A549 (cell line): ENCODE measurements at regions not wholly inside any gene's neighbourhood (a gene's known extent, or its start where the extent isn't known, plus 50 kb on each side); places are given as distances from the start of the nearest gene placed in this dataset.

ENCODE experiments used
- CEBPB ChIP-seq, 2 experiments: fragments of >200 bp in 1 of 2; sonication (Bioruptor Twin) in 1 of 2; formaldehyde crosslinking in 1 of 2; IDR thresholded peaks; 2 replicates each; pipeline ENCODE4 v1.6.1; 2012 to 2016
- MAZ ChIP-seq: fragments of 150-350 bp; IDR thresholded peaks from 2 replicates; pipeline ENCODE4 v1.6.1; 2014; ENCODE audit warnings: antibody characterized with exemption, low read depth, low read length, borderline replicate concordance
- NFE2L2 ChIP-seq: fragments of 150-350 bp; conservative IDR thresholded peaks from 2 replicates; pipeline ENCODE4 v1.6.1; 2014; ENCODE audit warnings: low read length
- RCOR1 ChIP-seq: fragments of 150-350 bp; IDR thresholded peaks from 2 replicates; pipeline ENCODE4 v1.6.1; 2014; ENCODE audit warnings: antibody characterized with exemption, low read length, low read depth
- REST ChIP-seq: fragments of 200-600 bp; sonication (generic); IDR thresholded peaks from 2 replicates; pipeline ENCODE4 v1.6.1; 2016; ENCODE audit warnings: antibody characterized with exemption, mild to moderate bottlenecking, moderate library complexity
- TF ChIP-seq, protein P1 (sequence below): fragments of >200 bp; sonication (Bioruptor Twin); formaldehyde crosslinking; IDR thresholded peaks from 3 replicates; pipeline ENCODE4 v1.5.1; 2016

DNA sequence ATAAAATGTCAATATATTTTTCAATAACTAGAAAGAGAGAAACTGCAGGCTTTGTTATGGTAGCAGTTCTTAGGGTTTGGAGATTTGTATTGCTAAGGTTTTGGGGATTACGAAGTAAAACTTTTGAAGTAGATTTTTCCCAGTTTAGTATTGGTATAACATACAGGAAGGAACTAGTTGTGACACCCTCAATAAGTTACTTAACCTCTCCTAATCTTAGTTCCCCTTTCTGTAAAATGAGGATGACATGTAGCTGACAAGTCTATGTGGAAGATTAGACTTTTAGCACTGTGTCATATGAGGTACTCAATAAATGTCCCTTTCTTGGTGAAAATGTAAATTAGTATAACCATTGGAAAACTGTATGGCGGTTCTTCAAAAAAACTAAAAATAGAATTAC is 73.4 kb upstream of the ATG10 start:
- TF ChIP-seq MAZ (no peak), NFE2L2 (no peak), CEBPB (IDR thresholded peaks at IDR 0.05) (no peak), REST (no peak), RCOR1 (no peak)
- TF ChIP-seq, protein P1, sequence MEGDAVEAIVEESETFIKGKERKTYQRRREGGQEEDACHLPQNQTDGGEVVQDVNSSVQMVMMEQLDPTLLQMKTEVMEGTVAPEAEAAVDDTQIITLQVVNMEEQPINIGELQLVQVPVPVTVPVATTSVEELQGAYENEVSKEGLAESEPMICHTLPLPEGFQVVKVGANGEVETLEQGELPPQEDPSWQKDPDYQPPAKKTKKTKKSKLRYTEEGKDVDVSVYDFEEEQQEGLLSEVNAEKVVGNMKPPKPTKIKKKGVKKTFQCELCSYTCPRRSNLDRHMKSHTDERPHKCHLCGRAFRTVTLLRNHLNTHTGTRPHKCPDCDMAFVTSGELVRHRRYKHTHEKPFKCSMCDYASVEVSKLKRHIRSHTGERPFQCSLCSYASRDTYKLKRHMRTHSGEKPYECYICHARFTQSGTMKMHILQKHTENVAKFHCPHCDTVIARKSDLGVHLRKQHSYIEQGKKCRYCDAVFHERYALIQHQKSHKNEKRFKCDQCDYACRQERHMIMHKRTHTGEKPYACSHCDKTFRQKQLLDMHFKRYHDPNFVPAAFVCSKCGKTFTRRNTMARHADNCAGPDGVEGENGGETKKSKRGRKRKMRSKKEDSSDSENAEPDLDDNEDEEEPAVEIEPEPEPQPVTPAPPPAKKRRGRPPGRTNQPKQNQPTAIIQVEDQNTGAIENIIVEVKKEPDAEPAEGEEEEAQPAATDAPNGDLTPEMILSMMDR = no peak
